ENCODE measurements at regions not wholly inside any gene's neighbourhood (a gene's known extent, or its start where the extent isn't known, plus 50 kb on each side); places are given as distances from the start of the nearest gene placed in this dataset.

GRCh38 chr6:164008902-164009301, 594.4 kb downstream of the QKI start:
- Histone ChIP-seq H3K4me3 (no peak overlapping the region), H3K27me3 (ENCODE audit: low read depth) (no peaks in the 10 kb centered on the region), H3K27ac (replicated peaks) (no peak overlapping the region), H3K9me3 (replicated peaks) (no peaks in the 10 kb centered on the region), H3K4me1 (peaks cover 16% of the 10 kb centered on the region), H3K36me3 (no peaks in the 10 kb centered on the region)
- no peak for DNase-seq
- TF ChIP-seq, protein P1, sequence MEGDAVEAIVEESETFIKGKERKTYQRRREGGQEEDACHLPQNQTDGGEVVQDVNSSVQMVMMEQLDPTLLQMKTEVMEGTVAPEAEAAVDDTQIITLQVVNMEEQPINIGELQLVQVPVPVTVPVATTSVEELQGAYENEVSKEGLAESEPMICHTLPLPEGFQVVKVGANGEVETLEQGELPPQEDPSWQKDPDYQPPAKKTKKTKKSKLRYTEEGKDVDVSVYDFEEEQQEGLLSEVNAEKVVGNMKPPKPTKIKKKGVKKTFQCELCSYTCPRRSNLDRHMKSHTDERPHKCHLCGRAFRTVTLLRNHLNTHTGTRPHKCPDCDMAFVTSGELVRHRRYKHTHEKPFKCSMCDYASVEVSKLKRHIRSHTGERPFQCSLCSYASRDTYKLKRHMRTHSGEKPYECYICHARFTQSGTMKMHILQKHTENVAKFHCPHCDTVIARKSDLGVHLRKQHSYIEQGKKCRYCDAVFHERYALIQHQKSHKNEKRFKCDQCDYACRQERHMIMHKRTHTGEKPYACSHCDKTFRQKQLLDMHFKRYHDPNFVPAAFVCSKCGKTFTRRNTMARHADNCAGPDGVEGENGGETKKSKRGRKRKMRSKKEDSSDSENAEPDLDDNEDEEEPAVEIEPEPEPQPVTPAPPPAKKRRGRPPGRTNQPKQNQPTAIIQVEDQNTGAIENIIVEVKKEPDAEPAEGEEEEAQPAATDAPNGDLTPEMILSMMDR (IDR thresholded peaks at IDR 0.05; ENCODE audit: borderline replicate concordance) = no peak
- intact Hi-C loops (cut with micrococcal nuclease) = no loop called here

DNA sequence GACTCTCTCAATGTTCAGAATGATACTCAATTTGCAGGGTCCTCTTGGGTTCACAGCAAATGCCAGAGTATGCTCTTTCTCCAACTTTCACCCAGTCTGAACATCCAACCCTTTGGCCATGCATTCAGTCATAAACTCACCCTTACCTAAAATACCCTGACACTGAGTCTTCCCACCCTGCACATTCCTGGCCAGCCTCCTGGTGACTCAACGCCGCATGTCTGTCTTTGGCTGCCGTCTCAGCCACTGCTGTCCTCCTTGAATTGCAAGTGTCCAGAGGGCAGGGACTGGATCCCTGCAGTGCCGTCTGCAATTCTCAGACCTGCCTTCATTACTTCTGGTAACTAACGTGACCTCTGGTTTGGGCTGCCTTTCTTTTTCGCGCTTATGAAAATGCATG, 593.4 kb downstream of the QKI start:
- H3K27me3 ChIP-seq (ENCODE audit: low read depth) = no peaks in the 10 kb centered on the region
- no peaks in the 10 kb centered on the region for H3K36me3 ChIP-seq
- H3K4me3 ChIP-seq = no peak overlapping the region
- no peaks in the 10 kb centered on the region for H3K9me3 ChIP-seq (replicated peaks)
- no peak overlapping the region for H3K27ac ChIP-seq (replicated peaks)
- H3K4me1 ChIP-seq = peaks cover 16% of the 10 kb centered on the region
- intact Hi-C loops (cut with micrococcal nuclease) = no loop called here
- DNase-seq = no peak
- TF ChIP-seq, protein P1 (IDR thresholded peaks at IDR 0.05; ENCODE audit: borderline replicate concordance) = no peak

DNA sequence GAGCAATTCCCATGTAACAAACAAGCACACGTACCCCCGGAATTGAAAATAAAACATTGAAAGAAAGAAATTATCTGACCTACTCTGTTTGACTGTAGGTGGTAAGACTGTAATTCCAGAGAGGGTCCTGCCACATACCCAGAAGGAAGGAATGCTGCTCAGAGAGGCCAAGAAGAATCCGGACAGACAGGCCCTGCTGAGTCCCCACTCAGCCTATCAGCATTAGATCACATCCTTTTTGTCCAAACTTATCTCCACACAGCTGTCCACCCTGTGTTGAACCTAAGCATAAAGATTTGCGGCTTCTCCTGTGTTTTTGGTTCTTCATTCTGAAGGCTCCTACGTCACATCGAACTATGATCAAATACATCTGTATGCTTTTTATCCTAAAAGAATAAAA, 591.9 kb downstream of the QKI start:
- H3K27me3 ChIP-seq (ENCODE audit: low read depth) = no peaks in the 10 kb centered on the region
- intact Hi-C loops (cut with micrococcal nuclease) = no loop called here
- TF ChIP-seq, protein P1 (IDR thresholded peaks at IDR 0.05; ENCODE audit: borderline replicate concordance) = no peak
- H3K4me1 ChIP-seq = peaks cover 12% of the 10 kb centered on the region
- no peak overlapping the region for H3K27ac ChIP-seq (replicated peaks)
- H3K9me3 ChIP-seq (replicated peaks) = no peaks in the 10 kb centered on the region
- no peak overlapping the region for H3K4me3 ChIP-seq
- no peak for DNase-seq
- H3K36me3 ChIP-seq = no peaks in the 10 kb centered on the region

- intact Hi-C loops (cut with micrococcal nuclease) = no loop called here
- Histone ChIP-seq H3K36me3 (no peaks in the 10 kb centered on the region), H3K4me3 (no peak overlapping the region), H3K4me1 (peaks cover 2% of the 10 kb centered on the region), H3K9me3 (replicated peaks) (no peaks in the 10 kb centered on the region), H3K27ac (replicated peaks) (no peak overlapping the region), H3K27me3 (ENCODE audit: low read depth) (no peaks in the 10 kb centered on the region)
- TF ChIP-seq, protein P1 (IDR thresholded peaks at IDR 0.05; ENCODE audit: borderline replicate concordance) = no peak
- no peak for DNase-seq
Measured at GRCh38 chr6:164005004-164005711, 590.6 kb downstream of the QKI start.

DNA sequence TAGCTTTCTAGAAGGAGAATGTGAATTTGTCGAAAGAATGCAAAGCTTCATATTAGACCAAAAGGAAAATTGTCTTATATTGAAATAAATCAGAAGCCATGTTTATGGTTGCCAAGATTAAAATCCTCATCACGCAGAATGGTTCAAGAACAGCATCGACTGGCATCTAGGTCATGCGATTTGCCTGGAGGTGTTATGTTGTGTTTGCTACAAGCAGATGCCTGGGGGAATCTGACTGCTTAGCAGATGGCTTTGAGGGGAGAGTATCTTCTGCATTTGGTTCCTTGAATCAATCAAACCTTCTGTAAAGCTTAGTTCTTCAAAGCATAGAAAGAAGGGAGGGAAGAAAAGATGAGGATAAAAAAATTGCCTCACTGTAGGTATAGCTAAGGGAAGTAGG, 585.8 kb downstream of the QKI start:
- H3K4me3 ChIP-seq = no peak overlapping the region
- DNase-seq = no peak
- intact Hi-C loops (cut with micrococcal nuclease) = no loop called here
- no peak overlapping the region for H3K27ac ChIP-seq (replicated peaks)
- no peaks in the 10 kb centered on the region for H3K36me3 ChIP-seq
- TF ChIP-seq, protein P1 (IDR thresholded peaks at IDR 0.05; ENCODE audit: borderline replicate concordance) = no peak
- H3K9me3 ChIP-seq (replicated peaks) = no peaks in the 10 kb centered on the region
- H3K27me3 ChIP-seq (ENCODE audit: low read depth) = no peaks in the 10 kb centered on the region
- H3K4me1 ChIP-seq = no peaks in the 10 kb centered on the region

Measured in left ventricle myocardium inferior (tissue), 1 donor.